Tibial nerve (tissue), 3 donors: ENCODE measurements at regions not wholly inside any gene's neighbourhood (a gene's known extent, or its start where the extent isn't known, plus 50 kb on each side); places are given as distances from the start of the nearest gene placed in this dataset.

Experiments used
- CTCF ChIP-seq, 5 experiments: fragments of 200-600 bp in 3 of 5; fragments of 450-650 bp in 2 of 5; sonication (generic) in 3 of 5; IDR thresholded peaks; one replicate each; pipeline ENCODE4 v1.5.1; 2016 to 2019; ENCODE audit warnings: antibody characterized with exemption in 5 of 5, mild to moderate bottlenecking in 3 of 5, moderate library complexity in 2 of 5
- POLR2A ChIP-seq, 2 donors: fragments of 450-650 bp; IDR thresholded peaks; one replicate each; pipeline ENCODE4 v1.6.1; 2017; ENCODE audit warnings: antibody characterized with exemption in 2 of 2, mild to moderate bottlenecking in 2 of 2, moderate library complexity in 2 of 2

- TF ChIP-seq POLR2A (IDR thresholded peaks at IDR 0.05) (no peak), CTCF (IDR thresholded peaks at IDR 0.05) (no peak)
Measured at GRCh38 chr3:127104586-127104985, 88.3 kb upstream of the PRR23E start.
